GM23248 (cell line): ENCODE measurements at regions not wholly inside any gene's neighbourhood (a gene's known extent, or its start where the extent isn't known, plus 50 kb on each side); places are given as distances from the start of the nearest gene placed in this dataset.
A peak's percentile ranks its signal among the peaks of the same experiment; 100 is the strongest.

Experiments
- DNase-seq: peaks from one replicate; pipeline ENCODE4 v3.0.0-alpha.2; 2015
- H2AFZ ChIP-seq: fragments of 200-600 bp; sonication (generic); 2 replicates; pipeline ENCODE4 v1.6.1; 2016; ENCODE audit warnings: antibody characterized with exemption
- H3F3A ChIP-seq: fragments of 200-600 bp; sonication (generic); 2 replicates; pipeline ENCODE4 v1.6.1; 2016; ENCODE audit warnings: mild to moderate bottlenecking, antibody characterized with exemption, mixed run types; ENCODE audit not compliant: insufficient read depth
- H3K27ac ChIP-seq: fragments of 200-600 bp; sonication (generic); 2 replicates; pipeline ENCODE4 v1.5.1; 2016; ENCODE audit warnings: mild to moderate bottlenecking
- H3K27me3 ChIP-seq: fragments of 200-600 bp; sonication (generic); replicated peaks from 2 replicates; pipeline ENCODE4 v1.6.1; 2016; ENCODE audit warnings: mild to moderate bottlenecking; ENCODE audit not compliant: insufficient read depth
- H3K36me3 ChIP-seq: fragments of 200-600 bp; sonication (generic); 2 replicates; pipeline ENCODE4 v1.6.1; 2016; ENCODE audit warnings: low read depth, mild to moderate bottlenecking
- H3K4me1 ChIP-seq: fragments of 200-600 bp; sonication (generic); 2 replicates; pipeline ENCODE4 v1.6.1; 2016; ENCODE audit warnings: mild to moderate bottlenecking; ENCODE audit not compliant: insufficient read depth
- H3K4me2 ChIP-seq: fragments of 200-600 bp; sonication (generic); one replicate; pipeline ENCODE4 v1.6.1; 2016; ENCODE audit warnings: mild to moderate bottlenecking; ENCODE audit not compliant: unreplicated experiment
- H3K4me3 ChIP-seq: fragments of 200-600 bp; sonication (generic); 2 replicates; pipeline ENCODE4 v1.5.1; 2016; ENCODE audit warnings: mild to moderate bottlenecking
- H3K79me2 ChIP-seq: fragments of 200-600 bp; sonication (generic); 2 replicates; pipeline ENCODE4 v1.6.1; 2016; ENCODE audit warnings: mild to moderate bottlenecking; ENCODE audit not compliant: insufficient read depth
- H3K9ac ChIP-seq: fragments of 200-600 bp; sonication (generic); 2 replicates; pipeline ENCODE4 v1.6.1; 2016; ENCODE audit warnings: mild to moderate bottlenecking
- H3K9me2 ChIP-seq: fragments of 200-600 bp; sonication (generic); 2 replicates; pipeline ENCODE4 v1.6.1; 2016; ENCODE audit warnings: mixed run types, mild to moderate bottlenecking, moderate library complexity; ENCODE audit not compliant: insufficient read depth
- H3K9me3 ChIP-seq: fragments of 200-600 bp; sonication (generic); one replicate; pipeline ENCODE4 v1.6.1; 2017; ENCODE audit warnings: low read depth
- H4K20me1 ChIP-seq: fragments of 200-600 bp; sonication (generic); 2 replicates; pipeline ENCODE4 v1.6.0; 2016; ENCODE audit not compliant: insufficient read depth
- EZH2 ChIP-seq: fragments of 200-600 bp; sonication (generic); IDR thresholded peaks from 2 replicates; pipeline ENCODE4 v1.6.1; 2018; ENCODE audit warnings: antibody characterized with exemption, mild to moderate bottlenecking; ENCODE audit not compliant: insufficient read depth, poor library complexity, severe bottlenecking
- EZH2phosphoT487 ChIP-seq: fragments of 200-600 bp; sonication (generic); IDR thresholded peaks from 2 replicates; pipeline ENCODE4 v1.6.1; 2018; ENCODE audit warnings: antibody characterized with exemption, moderate library complexity, mild to moderate bottlenecking, low read depth; ENCODE audit not compliant: insufficient read depth
- WGBS, 2 experiments: methylation state at CpG; one replicate each; pipeline ENCODE4 v1.1.6; 2015 to 2017; ENCODE audit warnings: low lambda C conversion rate in 2 of 2, low coverage in 1 of 2; ENCODE audit errors: missing lambda C conversion rate in 2 of 2; 5-methylcytosine and 5-hydroxymethylcytosine counted together
- in situ Hi-C: fragments of 300-500 bp; cut with MboI; formaldehyde crosslinking; loops from 2 replicates; pipeline ENCODE4 v1.15.0; 2020

- 60 to 65% methylated on average over 5 of the region's 5 CpGs for WGBS, 2 experiments
- in situ Hi-C loops = no loop called here
Observed at GRCh38 chr22:22705328-22706100, 61.1 kb downstream of the GGTLC2 start.

GRCh38 chr22:22706253-22706915 is 62.0 kb downstream of the GGTLC2 start:
- no peak overlapping the region for H3K4me2 ChIP-seq
- no peak for TF ChIP-seq EZH2phosphoT487
- TF ChIP-seq EZH2 = no peak
- no peaks in the 10 kb centered on the region for H3K36me3 ChIP-seq
- in situ Hi-C loops = no loop called here
- H3K9ac ChIP-seq = no peak overlapping the region
- H4K20me1 ChIP-seq = no peaks in the 10 kb centered on the region
- no peaks in the 10 kb centered on the region for H3K9me3 ChIP-seq
- no peaks in the 10 kb centered on the region for H3K9me2 ChIP-seq
- no peak overlapping the region for H3K27ac ChIP-seq
- no peaks in the 10 kb centered on the region for H3K4me1 ChIP-seq
- DNase-seq = no peak
- 0 out of 2 replicates have a peak, but pooled peaks cover 16% of the 10 kb centered on the region for H3K27me3 ChIP-seq
- 17 to 22% methylated on average over 4 of the region's 4 CpGs for WGBS, 2 experiments
- no peak overlapping the region for H2AFZ ChIP-seq
- no peaks in the 10 kb centered on the region for H3K79me2 ChIP-seq
- H3K4me3 ChIP-seq = no peak overlapping the region
- H3F3A ChIP-seq = peaks cover 6% of the 10 kb centered on the region; the same call in 1 of the 2 replicates

More at GRCh38 chr22:22705328-22706100, 61.1 kb downstream of the GGTLC2 start:
- Histone ChIP-seq H3K4me3 (no peak overlapping the region), H3F3A (peaks cover 6% of the 10 kb centered on the region; the same call in 1 of the 2 replicates), H3K9me2 (no peaks in the 10 kb centered on the region), H2AFZ (no peak overlapping the region), H3K27ac (no peak overlapping the region), H4K20me1 (no peaks in the 10 kb centered on the region), H3K9me3 (no peaks in the 10 kb centered on the region), H3K9ac (no peak overlapping the region), H3K36me3 (no peaks in the 10 kb centered on the region), H3K4me1 (no peaks in the 10 kb centered on the region), H3K79me2 (no peaks in the 10 kb centered on the region), H3K27me3 (0 out of 2 replicates have a peak, but pooled peaks cover 16% of the 10 kb centered on the region), H3K4me2 (no peak overlapping the region)
- TF ChIP-seq EZH2phosphoT487 (no peak), EZH2 (no peak)
- no peak for DNase-seq

GRCh38 chr22:22709719-22710445 is 65.5 kb downstream of the GGTLC2 start:
- H3K4me3 ChIP-seq = no peak overlapping the region
- no peak for TF ChIP-seq EZH2
- TF ChIP-seq EZH2phosphoT487 = no peak
- 0 out of 2 replicates have a peak, but pooled peaks cover 16% of the 10 kb centered on the region for H3K27me3 ChIP-seq
- no peak overlapping the region for H3K9ac ChIP-seq
- H3K9me2 ChIP-seq = no peaks in the 10 kb centered on the region
- no peaks in the 10 kb centered on the region for H3K36me3 ChIP-seq
- H2AFZ ChIP-seq = no peak overlapping the region
- no peaks in the 10 kb centered on the region for H3F3A ChIP-seq
- no peaks in the 10 kb centered on the region for H4K20me1 ChIP-seq
- H3K79me2 ChIP-seq = no peaks in the 10 kb centered on the region
- WGBS, 2 experiments = 37 to 43% methylated on average over 4 of the region's 4 CpGs
- no peaks in the 10 kb centered on the region for H3K4me1 ChIP-seq
- in situ Hi-C loops = no loop called here
- H3K9me3 ChIP-seq = no peaks in the 10 kb centered on the region
- no peak overlapping the region for H3K4me2 ChIP-seq
- H3K27ac ChIP-seq = no peak overlapping the region
- DNase-seq = peak; percentile 27
